HG03139 (cell line): ENCODE measurements at regions not wholly inside any gene's neighbourhood (a gene's known extent, or its start where the extent isn't known, plus 50 kb on each side); places are given as distances from the start of the nearest gene placed in this dataset.
"Not testable (repeated sequence)": the region's sequence is repeated elsewhere in the genome, so short reads cannot be mapped to it uniquely, and the experiment has no call there.

Experiments used
- ATAC-seq: cut with Tn5 transposase; IDR thresholded peaks from one replicate; pipeline ENCODE4 v1.9.1; 2021; ENCODE audit not compliant: unreplicated experiment

- ATAC-seq: peak; percentile 19
Observed at GRCh38 chr4:138113819-138114400, 128.2 kb downstream of the SLC7A11 start.

GRCh38 chr4:138112890-138113289 lies 129.3 kb downstream of the SLC7A11 start:
- ATAC-seq: not testable (repeated sequence)

GRCh38 chr4:138112389-138112788 lies 129.8 kb downstream of the SLC7A11 start:
- no peak for ATAC-seq

DNA sequence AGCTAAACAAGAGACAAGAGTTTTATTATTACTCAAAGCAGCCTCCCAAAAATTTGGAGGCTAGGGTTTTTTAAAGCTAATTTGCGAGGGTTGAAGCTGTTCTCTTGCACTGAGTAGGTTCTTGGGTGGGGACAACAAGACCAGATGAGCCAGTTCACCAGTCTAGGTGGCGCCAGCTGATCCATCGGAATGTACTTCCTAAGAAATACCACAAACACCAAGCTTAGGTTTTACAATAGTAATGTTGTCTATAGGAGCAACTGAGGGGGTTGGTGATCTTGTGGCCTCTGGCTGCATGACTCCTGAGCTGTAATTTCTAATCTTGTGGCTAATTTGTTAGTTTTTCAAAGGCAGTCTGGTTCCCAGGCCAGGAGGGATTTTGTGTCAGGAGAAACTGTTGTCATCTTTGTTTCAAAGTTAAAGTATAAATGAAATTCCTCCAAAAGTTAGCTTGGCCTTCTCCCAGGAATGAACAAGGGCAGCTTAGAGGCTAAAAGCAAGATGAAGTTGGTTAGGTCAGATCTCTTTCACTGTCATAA lies 130.6 kb downstream of the SLC7A11 start:
- no peak for ATAC-seq

- ATAC-seq: no peak
Observed at GRCh38 chr4:138110815-138111214, 131.3 kb downstream of the SLC7A11 start.

DNA sequence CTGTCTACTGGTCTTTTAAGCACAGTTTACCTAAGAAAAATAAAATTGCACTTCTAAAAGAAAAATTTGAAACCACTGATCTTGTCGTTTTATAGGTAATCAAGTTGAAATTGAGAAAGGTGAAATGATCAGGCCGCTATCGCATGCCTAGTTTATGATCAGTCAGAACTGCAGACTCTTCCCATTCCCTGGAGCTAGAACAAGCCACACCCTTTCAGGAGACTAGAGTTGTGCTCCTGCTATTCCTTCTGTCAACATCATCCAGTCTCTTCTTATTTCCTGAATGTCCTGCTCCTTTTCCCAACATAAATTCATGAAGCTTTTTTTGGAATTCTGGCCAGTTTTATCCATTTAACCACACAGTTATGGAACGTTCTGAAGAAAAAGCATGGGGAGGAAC lies 135.1 kb downstream of the SLC7A11 start:
- ATAC-seq: no peak

DNA sequence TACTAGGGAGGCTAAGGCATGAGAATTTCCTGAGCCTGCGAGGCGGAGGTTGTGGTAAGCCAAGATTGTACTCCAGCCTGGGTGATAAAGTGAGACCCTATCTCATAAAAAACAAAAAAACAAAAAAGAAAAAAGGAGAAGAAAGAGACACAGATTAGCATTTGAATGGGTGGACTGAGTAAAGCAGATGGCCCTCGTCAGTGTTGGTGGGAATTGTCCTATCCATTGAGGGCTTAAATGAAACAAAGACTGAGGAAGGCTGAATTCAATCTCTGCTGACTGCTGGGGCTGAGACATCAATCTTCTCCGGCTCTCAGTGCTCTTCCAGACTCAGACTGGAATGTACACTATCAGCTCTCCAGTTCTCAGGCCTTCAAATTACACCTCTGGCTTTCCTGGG lies 136.8 kb downstream of the SLC7A11 start:
- no peak for ATAC-seq

DNA sequence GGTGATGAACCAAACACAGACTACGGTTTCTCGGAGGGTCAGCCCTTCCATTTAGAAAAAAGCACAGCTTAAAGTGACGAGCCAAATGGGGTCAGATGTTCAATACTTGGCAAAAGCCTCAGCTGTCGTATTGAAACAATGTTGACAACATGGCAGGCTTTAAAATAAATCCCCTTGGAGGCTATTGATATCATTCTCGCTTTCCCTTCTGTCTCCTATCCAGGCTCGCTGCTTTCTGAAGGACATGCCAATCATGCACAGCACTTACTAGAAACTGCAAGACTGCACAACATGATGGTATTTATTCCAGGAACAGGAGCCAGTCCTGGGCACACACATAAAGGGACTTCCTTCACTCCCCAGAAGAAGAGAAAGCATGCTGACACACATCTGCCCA lies 137.9 kb downstream of the SLC7A11 start:
- no peak for ATAC-seq

GRCh38 chr4:138103597-138104283 lies 138.4 kb downstream of the SLC7A11 start:
- ATAC-seq: no peak

DNA sequence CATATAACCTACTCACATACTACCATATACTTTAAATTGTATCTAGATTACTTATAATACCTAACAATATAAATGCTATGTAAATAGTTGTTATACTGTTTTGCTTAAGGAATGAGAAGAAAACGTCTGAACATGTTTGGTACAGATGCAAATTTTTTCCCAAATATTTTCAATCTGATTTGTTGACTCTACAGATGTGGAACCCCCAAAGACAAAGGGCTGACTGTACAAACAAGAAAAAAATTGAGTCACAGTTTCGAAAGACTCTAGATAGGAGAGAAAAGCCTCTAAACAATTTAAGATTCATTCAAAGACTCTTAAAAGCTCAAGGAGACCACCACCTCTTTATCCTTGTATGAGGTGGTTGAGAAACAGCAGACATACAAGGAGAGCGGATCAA lies 142.8 kb downstream of the SLC7A11 start:
- no peak for ATAC-seq

DNA sequence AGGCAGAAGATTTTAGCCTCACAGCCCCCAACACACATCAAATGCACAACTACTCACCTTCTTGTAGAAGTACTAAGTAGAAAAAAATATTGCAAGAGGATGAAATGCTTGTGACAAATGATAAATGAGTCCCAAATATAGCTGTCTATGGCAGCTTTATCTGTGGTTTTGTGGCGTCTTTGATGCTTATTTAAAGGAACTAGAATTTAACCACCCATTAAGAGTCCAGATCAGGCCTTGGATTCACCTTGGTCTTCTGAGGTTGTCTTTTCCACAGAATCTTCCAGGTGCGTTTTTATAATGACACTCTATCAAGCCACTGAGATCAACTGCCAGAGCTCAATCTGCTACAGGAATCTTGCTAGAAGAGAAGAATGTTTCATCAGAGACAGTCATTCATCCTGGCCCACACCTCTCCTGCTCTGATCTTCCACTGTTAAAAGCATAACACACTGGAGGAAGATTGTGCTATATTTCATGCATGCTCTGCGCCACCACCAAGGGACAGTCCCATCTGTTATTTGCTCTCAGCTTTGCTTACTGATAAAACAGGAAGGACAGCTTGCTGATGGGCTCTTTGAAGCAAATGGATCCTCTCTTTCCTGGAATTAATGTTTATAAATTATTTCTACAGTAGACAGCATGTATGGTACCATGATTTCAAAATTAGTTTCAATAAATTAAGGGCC lies 144.1 kb downstream of the SLC7A11 start:
- ATAC-seq: no peak

- ATAC-seq: no peak
Observed at GRCh38 chr4:138096384-138097062, 145.6 kb downstream of the SLC7A11 start.

DNA sequence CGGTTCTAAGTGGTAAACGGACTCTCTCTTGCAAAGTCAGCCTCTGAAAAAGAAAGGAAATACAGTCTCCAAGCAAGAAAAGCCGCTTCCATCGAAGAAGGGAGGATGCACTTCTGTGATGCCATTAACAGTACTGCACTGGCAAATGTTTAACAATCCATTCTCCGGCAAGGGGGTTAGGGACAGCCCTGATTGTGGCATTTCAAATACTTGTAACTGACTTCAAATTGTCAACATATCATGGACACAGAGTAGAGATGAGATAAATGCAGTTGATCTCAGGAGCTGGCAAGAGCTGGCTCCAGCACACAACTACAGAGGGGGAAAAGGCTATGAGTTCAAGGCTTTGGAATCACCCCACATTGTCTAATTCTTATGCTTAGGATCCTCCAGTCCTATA lies 146.8 kb downstream of the SLC7A11 start:
- no peak for ATAC-seq

DNA sequence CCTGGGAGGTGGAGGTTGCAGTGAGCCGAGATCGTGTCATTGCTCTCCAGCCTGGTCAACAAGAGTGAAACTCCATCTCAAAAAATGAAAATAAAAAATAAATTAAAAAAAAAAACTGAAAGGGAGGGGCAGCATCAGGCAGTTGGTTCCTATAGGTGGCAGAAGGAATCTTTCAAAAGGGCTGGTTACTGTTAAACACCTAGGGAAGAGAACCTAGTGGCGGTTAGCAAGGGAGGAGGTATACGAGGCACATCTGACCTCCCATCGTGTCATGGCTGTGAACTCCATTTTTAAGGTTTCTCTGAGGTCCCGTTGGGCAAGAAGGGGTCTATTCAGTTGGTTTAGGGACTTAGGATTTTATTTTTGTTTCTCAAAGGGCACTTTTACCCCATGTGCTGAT lies 150.1 kb downstream of the SLC7A11 start:
- no peak for ATAC-seq

GRCh38 chr4:138090918-138091676 lies 151.1 kb downstream of the SLC7A11 start:
- no peak for ATAC-seq

DNA sequence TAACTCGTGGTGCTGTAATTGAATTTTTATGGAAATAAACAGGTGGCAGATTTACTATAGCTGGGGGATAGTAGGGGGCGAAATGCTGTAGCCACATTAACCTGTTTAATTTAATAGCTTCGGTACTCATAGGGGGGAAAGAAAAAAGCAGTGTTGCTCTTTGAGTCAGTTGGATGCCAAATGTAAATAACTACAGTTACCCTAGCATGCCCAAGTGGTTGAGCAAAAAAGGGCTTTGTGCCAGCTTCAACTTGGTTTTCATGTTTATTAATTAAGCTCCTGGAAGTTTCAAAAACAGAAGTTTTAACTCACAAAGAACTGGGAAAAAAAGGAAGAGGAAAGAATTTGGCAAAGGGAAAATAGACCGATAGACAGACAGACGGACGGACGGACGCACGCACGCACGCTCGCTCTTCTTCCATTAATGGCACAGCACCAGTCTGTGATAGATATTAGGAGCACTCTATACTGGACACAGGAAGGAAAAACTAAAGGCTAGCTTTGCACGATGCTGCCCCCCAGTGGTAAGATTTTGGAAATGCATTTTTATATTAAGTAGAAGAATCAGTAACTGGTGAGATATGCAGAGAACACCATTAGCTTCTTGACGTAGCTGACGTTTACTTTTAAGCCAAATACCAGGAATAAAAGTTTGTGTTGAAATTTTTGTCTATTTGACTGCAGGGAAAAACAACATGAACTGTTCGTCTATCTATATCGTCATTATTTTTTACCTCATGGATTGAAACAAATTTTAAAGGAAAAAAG lies 151.8 kb downstream of the SLC7A11 start:
- ATAC-seq: peak; percentile 86

DNA sequence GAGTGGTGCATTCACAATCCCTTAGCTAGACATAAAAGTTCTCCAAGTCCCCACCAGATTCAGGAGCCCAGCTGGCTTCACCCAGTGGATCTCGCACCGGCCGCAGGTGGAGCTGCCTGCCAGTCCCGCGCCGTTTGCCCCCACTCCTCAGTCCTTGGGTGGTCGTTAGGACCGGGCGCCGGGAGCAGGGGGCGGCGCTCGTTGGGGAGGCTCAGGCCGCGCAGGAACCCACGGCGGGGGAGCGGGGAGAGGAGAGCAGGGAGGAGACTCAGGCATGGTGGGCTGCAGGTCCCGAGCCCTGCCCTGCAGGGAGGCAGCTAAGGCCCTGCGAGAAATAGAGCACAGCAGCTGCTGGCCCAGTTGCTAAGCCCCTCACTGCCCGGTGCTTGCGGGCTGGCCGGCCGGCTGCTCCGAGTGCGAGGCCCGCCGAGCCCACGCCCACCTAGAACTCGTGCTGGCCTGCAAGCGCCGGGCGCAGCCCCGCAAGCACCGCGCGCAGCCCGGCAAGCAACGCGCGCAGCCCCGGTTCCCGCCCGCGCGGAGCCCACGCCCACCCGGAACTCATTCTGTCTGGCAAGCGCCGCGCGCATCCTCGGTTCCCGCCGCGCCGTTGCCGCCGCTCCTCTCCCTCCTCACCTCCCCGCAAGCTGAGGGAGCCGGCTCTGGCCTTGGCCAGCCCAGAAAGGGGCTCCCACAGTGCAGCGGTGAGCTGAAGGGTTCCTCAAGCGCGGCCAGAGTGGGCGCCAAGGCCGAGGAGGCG lies 153.5 kb downstream of the SLC7A11 start:
- no peak for ATAC-seq

DNA sequence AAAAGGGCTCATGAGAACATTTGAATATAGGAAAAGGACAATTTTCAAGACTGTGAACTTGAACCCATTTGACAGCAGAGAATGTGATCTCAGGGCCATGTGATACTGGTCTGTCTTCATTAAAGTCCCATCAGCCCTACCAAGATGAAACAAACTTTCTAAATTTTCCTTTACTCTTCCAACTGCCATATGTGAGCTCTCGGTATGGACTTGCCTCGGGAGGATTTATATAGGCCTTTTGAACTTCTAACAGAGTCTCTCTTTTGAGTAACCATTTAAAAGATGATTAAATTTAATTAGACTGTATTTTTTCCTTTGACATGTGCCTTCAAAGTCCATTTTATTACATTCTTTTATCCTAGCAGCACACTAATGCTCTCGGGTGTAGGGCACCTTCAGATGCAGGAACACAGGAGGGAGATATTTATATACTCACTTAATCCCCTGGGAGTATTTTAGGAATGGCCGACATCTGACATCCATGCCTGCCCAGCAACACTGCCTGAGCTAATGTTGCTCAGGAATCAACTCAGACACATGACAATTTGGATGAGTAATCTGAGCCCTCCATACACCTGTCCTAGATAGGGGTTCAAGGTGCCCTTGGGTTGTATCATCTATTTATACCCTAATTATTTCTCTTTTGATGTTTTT lies 155.0 kb downstream of the SLC7A11 start:
- ATAC-seq: no peak

GRCh38 chr4:138086611-138087041 lies 155.5 kb downstream of the SLC7A11 start:
- no peak for ATAC-seq
